GM18873 (cell line): ENCODE measurements at regions not wholly inside any gene's neighbourhood (a gene's known extent, or its start where the extent isn't known, plus 50 kb on each side); places are given as distances from the start of the nearest gene placed in this dataset.

ENCODE experiments used
- ATAC-seq: cut with Tn5 transposase; IDR thresholded peaks from one replicate; pipeline ENCODE4 v1.9.1; 2021; ENCODE audit warnings: mild to moderate bottlenecking, moderate library complexity, moderate number of reproducible peaks; ENCODE audit not compliant: unreplicated experiment, low FRiP score

GRCh38 chr11:11056316-11056715 lies 198.5 kb upstream of the ZBED5 start:
- no peak for ATAC-seq

- ATAC-seq, result no peak
These were observed 190.2 kb upstream of the ZBED5 start for GRCh38 chr11:11047851-11048610.

GRCh38 chr11:11046781-11047180 lies 188.9 kb upstream of the ZBED5 start:
- ATAC-seq, result no peak

- ATAC-seq, result no peak
These were observed 187.5 kb upstream of the ZBED5 start for GRCh38 chr11:11045156-11045930.

- ATAC-seq, result no peak
These were observed 186.4 kb upstream of the ZBED5 start for GRCh38 chr11:11044137-11044855.

GRCh38 chr11:11043721-11044120 lies 185.9 kb upstream of the ZBED5 start:
- ATAC-seq, result no peak

GRCh38 chr11:11039208-11039965 lies 181.5 kb upstream of the ZBED5 start:
- no peak for ATAC-seq

- no peak for ATAC-seq
These were observed 180.9 kb upstream of the ZBED5 start for GRCh38 chr11:11038782-11039181.

- no peak for ATAC-seq
These were observed 180.5 kb upstream of the ZBED5 start for GRCh38 chr11:11038352-11038751.

- no peak for ATAC-seq
These were observed 179.2 kb upstream of the ZBED5 start for GRCh38 chr11:11036848-11037732.

- ATAC-seq, result no peak
These were observed 178.5 kb upstream of the ZBED5 start for GRCh38 chr11:11036185-11036847.

GRCh38 chr11:11035331-11035730 lies 177.5 kb upstream of the ZBED5 start:
- no peak for ATAC-seq

GRCh38 chr11:11034476-11034875 lies 176.6 kb upstream of the ZBED5 start:
- no peak for ATAC-seq

- no peak for ATAC-seq
These were observed 174.2 kb upstream of the ZBED5 start for GRCh38 chr11:11032066-11032465.

- no peak for ATAC-seq
These were observed 171.2 kb upstream of the ZBED5 start for GRCh38 chr11:11029027-11029426.

- ATAC-seq, result no peak
These were observed 170.3 kb upstream of the ZBED5 start for GRCh38 chr11:11028017-11028692.

- ATAC-seq, result no peak
These were observed 169.4 kb upstream of the ZBED5 start for GRCh38 chr11:11027288-11027687.

GRCh38 chr11:11025087-11025486 lies 167.2 kb upstream of the ZBED5 start:
- ATAC-seq, result no peak
